Upper lobe of right lung (tissue), 1 donor: ENCODE measurements at regions not wholly inside any gene's neighbourhood (a gene's known extent, or its start where the extent isn't known, plus 50 kb on each side); places are given as distances from the start of the nearest gene placed in this dataset.

Source experiments
- ATAC-seq: fragments of 200-7000 bp; cut with Tn5 transposase; one replicate; pipeline ENCODE4 v1.9.1; 2020; ENCODE audit warnings: mild to moderate bottlenecking, moderate library complexity
- DNase-seq: peaks from one replicate; pipeline ENCODE4 v3.0.0-alpha.2; 2020
- H3K27ac ChIP-seq: fragments of 200-600 bp; one replicate; pipeline ENCODE4 v1.8.0; 2022
- H3K27me3 ChIP-seq: fragments of 200-600 bp; one replicate; pipeline ENCODE4 v1.8.0; 2022; ENCODE audit warnings: mild to moderate bottlenecking
- H3K36me3 ChIP-seq: fragments of 200-600 bp; one replicate; pipeline ENCODE4 v1.8.0; 2022
- H3K4me1 ChIP-seq: fragments of 200-600 bp; one replicate; pipeline ENCODE4 v1.8.0; 2022
- H3K4me3 ChIP-seq: fragments of 200-600 bp; one replicate; pipeline ENCODE4 v1.8.0; 2022; ENCODE audit warnings: mild to moderate bottlenecking
- H3K9me3 ChIP-seq: fragments of 200-600 bp; one replicate; pipeline ENCODE4 v1.8.0; 2022
- CTCF ChIP-seq: fragments of 200-600 bp; IDR thresholded peaks from one replicate; pipeline ENCODE4 v1.8.0; 2022; ENCODE audit warnings: antibody characterized with exemption
- intact Hi-C: fragments of 100-400 bp; cut with DNase I; formaldehyde crosslinking; loops from one replicate; pipeline ENCODE4 v1.11.0; 2022
- donor health status: DM: no; HTN: yes; CAD: no; lungs with severe emphysema.

- H3K27me3 ChIP-seq: no peaks in the 10 kb centered on the region
- intact Hi-C loops: no loop called here
- no peak overlapping the region for H3K27ac ChIP-seq
- no peak for DNase-seq
- no peak for TF ChIP-seq CTCF
- no peak overlapping the region for H3K4me3 ChIP-seq
- ATAC-seq: no peak
- no peaks in the 10 kb centered on the region for H3K4me1 ChIP-seq
- no peaks in the 10 kb centered on the region for H3K9me3 ChIP-seq
- no peaks in the 10 kb centered on the region for H3K36me3 ChIP-seq
Observed at GRCh38 chr4:186422296-186422695, 133.1 kb downstream of the MTNR1A start.

- no peak for TF ChIP-seq CTCF
- ATAC-seq (no peak), DNase-seq (no peak)
- H3K27ac ChIP-seq: no peak overlapping the region
- intact Hi-C loops: no loop called here
- H3K27me3 ChIP-seq: no peaks in the 10 kb centered on the region
- H3K36me3 ChIP-seq: no peaks in the 10 kb centered on the region
- no peaks in the 10 kb centered on the region for H3K4me1 ChIP-seq
- H3K4me3 ChIP-seq: no peak overlapping the region
- H3K9me3 ChIP-seq: no peaks in the 10 kb centered on the region
Observed at GRCh38 chr4:186416451-186417060, 138.8 kb downstream of the MTNR1A start.

GRCh38 chr4:186414390-186414789 is 141.0 kb downstream of the MTNR1A start:
- intact Hi-C loops: no loop called here
- no peak overlapping the region for H3K27ac ChIP-seq
- no peak for DNase-seq
- no peaks in the 10 kb centered on the region for H3K9me3 ChIP-seq
- H3K27me3 ChIP-seq: no peaks in the 10 kb centered on the region
- no peaks in the 10 kb centered on the region for H3K36me3 ChIP-seq
- no peaks in the 10 kb centered on the region for H3K4me1 ChIP-seq
- no peak for TF ChIP-seq CTCF
- ATAC-seq: no peak
- H3K4me3 ChIP-seq: no peak overlapping the region

- Histone ChIP-seq H3K36me3 (no peaks in the 10 kb centered on the region), H3K27me3 (no peaks in the 10 kb centered on the region), H3K27ac (no peak overlapping the region), H3K4me3 (no peak overlapping the region), H3K4me1 (no peaks in the 10 kb centered on the region), H3K9me3 (no peaks in the 10 kb centered on the region)
- peak; percentile 32 for ATAC-seq
- intact Hi-C loops: no loop called here
- DNase-seq: no peak
- no peak for TF ChIP-seq CTCF
Observed at GRCh38 chr4:186405957-186406356, 140.0 kb downstream of the F11 start.

GRCh38 chr4:186404562-186405134 is 138.7 kb downstream of the F11 start:
- ATAC-seq: peak; percentile 32
- intact Hi-C loops: no loop called here

More at GRCh38 chr4:186404562-186405134, 138.7 kb downstream of the F11 start:
- H3K36me3 ChIP-seq: no peaks in the 10 kb centered on the region
- H3K27ac ChIP-seq: no peak overlapping the region
- H3K9me3 ChIP-seq: no peaks in the 10 kb centered on the region
- H3K4me1 ChIP-seq: no peaks in the 10 kb centered on the region
- no peaks in the 10 kb centered on the region for H3K27me3 ChIP-seq
- DNase-seq: no peak
- no peak for TF ChIP-seq CTCF
- no peak overlapping the region for H3K4me3 ChIP-seq
